GM12892 (cell line): ENCODE measurements at regions not wholly inside any gene's neighbourhood (a gene's known extent, or its start where the extent isn't known, plus 50 kb on each side); places are given as distances from the start of the nearest gene placed in this dataset.

Experiments
- DNase-seq: peaks from one replicate; pipeline ENCODE4 v3.0.0; 2011; ENCODE audit not compliant: insufficient read length
- FAIRE-seq: peaks from 2 replicates; lab custom pipeline; 2011; peaks lifted over from hg19 to GRCh38; lab: Jason Lieb, UNC
- POLR2A ChIP-seq: IDR thresholded peaks from 2 replicates; pipeline ENCODE4 v1.6.1; 2011; ENCODE audit warnings: low read depth, low read length, control low read depth
- POLR2AphosphoS5 ChIP-seq: IDR thresholded peaks from 2 replicates; pipeline ENCODE4 v1.6.1; 2011; ENCODE audit warnings: low read depth, low read length, control low read depth
- TAF1 ChIP-seq: IDR thresholded peaks from 2 replicates; pipeline ENCODE4 v1.6.1; 2011; ENCODE audit warnings: low read depth, mild to moderate bottlenecking, control low read depth, low read length, borderline replicate concordance

- FAIRE-seq (no peak), DNase-seq (no peak)
- TF ChIP-seq TAF1 = no peak
- TF ChIP-seq POLR2A = no peak
- TF ChIP-seq POLR2AphosphoS5 = no peak
These were observed 1181.3 kb downstream of the BRD1 start for GRCh38 chr22:48646216-48646925.

GRCh38 chr22:48645766-48646165, 1181.9 kb downstream of the BRD1 start:
- no peak for DNase-seq
- no peak for FAIRE-seq
- TF ChIP-seq TAF1 (no peak), POLR2A (no peak), POLR2AphosphoS5 (no peak)

GRCh38 chr22:48644997-48645396, 1182.7 kb downstream of the BRD1 start:
- FAIRE-seq (no peak), DNase-seq (no peak)
- TF ChIP-seq TAF1 = no peak
- TF ChIP-seq POLR2AphosphoS5 = no peak
- no peak for TF ChIP-seq POLR2A

GRCh38 chr22:48644108-48644507, 1183.6 kb downstream of the BRD1 start:
- no peak for DNase-seq
- no peak for TF ChIP-seq TAF1
- no peak for TF ChIP-seq POLR2A
- no peak for TF ChIP-seq POLR2AphosphoS5
- no peak for FAIRE-seq

- TF ChIP-seq TAF1 (no peak), POLR2AphosphoS5 (no peak), POLR2A (no peak)
- no peak for FAIRE-seq
- DNase-seq = no peak
These were observed 1184.5 kb downstream of the BRD1 start for GRCh38 chr22:48643066-48643731.

GRCh38 chr22:48642550-48642949, 1185.1 kb downstream of the BRD1 start:
- no peak for FAIRE-seq
- no peak for TF ChIP-seq POLR2A
- no peak for TF ChIP-seq POLR2AphosphoS5
- no peak for TF ChIP-seq TAF1
- DNase-seq = no peak

- no peak for DNase-seq
- no peak for FAIRE-seq
- TF ChIP-seq POLR2A (no peak), TAF1 (no peak), POLR2AphosphoS5 (no peak)
These were observed 1185.7 kb downstream of the BRD1 start for GRCh38 chr22:48641906-48642475.

- FAIRE-seq = no peak
These were observed 1186.5 kb downstream of the BRD1 start for GRCh38 chr22:48640890-48641841.

GRCh38 chr22:48639896-48640748, 1187.6 kb downstream of the BRD1 start:
- no peak for TF ChIP-seq POLR2AphosphoS5
- TF ChIP-seq POLR2A = no peak
- no peak for TF ChIP-seq TAF1
- no peak for FAIRE-seq
- no peak for DNase-seq

More at GRCh38 chr22:48640890-48641841, 1186.5 kb downstream of the BRD1 start:
- no peak for DNase-seq
- no peak for TF ChIP-seq POLR2A
- TF ChIP-seq POLR2AphosphoS5 = no peak
- no peak for TF ChIP-seq TAF1
